HEK293T (cell line): ENCODE measurements at regions not wholly inside any gene's neighbourhood (a gene's known extent, or its start where the extent isn't known, plus 50 kb on each side); places are given as distances from the start of the nearest gene placed in this dataset.

ENCODE experiments used
- CTCF ChIA-PET: fragments of 350-600 bp; formaldehyde crosslinking; extraction: SDS; loops from one replicate; lab custom pipeline; 2021; ENCODE audit warnings: antibody characterized with exemption, inconsistent platforms; lab: Yijun Ruan, JAX
- POLR2A ChIA-PET: fragments of 350-600 bp; formaldehyde crosslinking; extraction: SDS; loops from one replicate; lab custom pipeline; 2020; ENCODE audit warnings: antibody characterized with exemption, inconsistent platforms; lab: Yijun Ruan, JAX
- DNase-seq: peaks from one replicate; pipeline ENCODE4 v3.0.0; 2012; ENCODE audit warnings: mixed read lengths; ENCODE audit errors: extremely low spot score
- ARNT ChIP-seq: fragments of 450-650 bp; IDR thresholded peaks from 2 replicates; pipeline ENCODE4 v1.6.1; 2017; ENCODE audit warnings: mild to moderate bottlenecking
- BHLHE40 ChIP-seq: fragments of 450-650 bp; IDR thresholded peaks from 2 replicates; pipeline ENCODE4 v1.6.1; 2016; ENCODE audit warnings: mild to moderate bottlenecking, moderate library complexity, borderline replicate concordance
- CTBP1 ChIP-seq: fragments of 450-650 bp; IDR thresholded peaks from 2 replicates; pipeline ENCODE4 v1.6.1; 2016; ENCODE audit warnings: borderline replicate concordance
- ELF4 ChIP-seq: fragments of 450-650 bp; IDR thresholded peaks from 2 replicates; pipeline ENCODE4 v1.6.1; 2017; ENCODE audit warnings: antibody characterized with exemption
- FOXA1 ChIP-seq: fragments of 450-650 bp; IDR thresholded peaks from 2 replicates; pipeline ENCODE4 v1.6.1; 2016; ENCODE audit warnings: mild to moderate bottlenecking
- FOXK2 ChIP-seq: fragments of 450-650 bp; IDR thresholded peaks from 2 replicates; pipeline ENCODE4 v1.6.1; 2016; ENCODE audit warnings: mild to moderate bottlenecking
- FOXM1 ChIP-seq: fragments of 450-650 bp; IDR thresholded peaks from 2 replicates; pipeline ENCODE4 v1.6.1; 2017; ENCODE audit warnings: mild to moderate bottlenecking, borderline replicate concordance
- HDGF ChIP-seq: fragments of 450-650 bp; IDR thresholded peaks from 2 replicates; pipeline ENCODE4 v1.6.1; 2017; ENCODE audit warnings: antibody characterized with exemption, borderline replicate concordance
- L3MBTL2 ChIP-seq: fragments of 450-650 bp; conservative IDR thresholded peaks from 2 replicates; pipeline ENCODE4 v1.6.1; 2016; ENCODE audit warnings: mild to moderate bottlenecking
- LEF1 ChIP-seq: fragments of 450-650 bp; IDR thresholded peaks from 2 replicates; pipeline ENCODE4 v1.6.1; 2017; ENCODE audit warnings: mild to moderate bottlenecking, borderline replicate concordance
- NFRKB ChIP-seq: fragments of 450-650 bp; IDR thresholded peaks from 2 replicates; pipeline ENCODE4 v1.6.1; 2016; ENCODE audit warnings: mild to moderate bottlenecking, moderate library complexity
- PKNOX1 ChIP-seq: fragments of 450-650 bp; IDR thresholded peaks from 2 replicates; pipeline ENCODE4 v1.6.1; 2016
- SP1 ChIP-seq: fragments of 450-650 bp; IDR thresholded peaks from 2 replicates; pipeline ENCODE4 v1.6.1; 2017
- SUZ12 ChIP-seq: fragments of 450-650 bp; IDR thresholded peaks from 2 replicates; pipeline ENCODE4 v1.6.1; 2016; ENCODE audit warnings: mild to moderate bottlenecking
- TARDBP ChIP-seq: fragments of 450-650 bp; IDR thresholded peaks from 2 replicates; pipeline ENCODE4 v1.6.1; 2016
- ZNF384 ChIP-seq: fragments of 450-650 bp; IDR thresholded peaks from 2 replicates; pipeline ENCODE4 v1.6.1; 2016

GRCh38 chr9:84482607-84483006 lies 142.0 kb upstream of the SLC28A3 start:
- TF ChIP-seq TARDBP (no peak), L3MBTL2 (no peak), HDGF (no peak), SUZ12 (no peak), CTBP1 (no peak), FOXM1 (no peak), ELF4 (no peak), LEF1 (no peak), FOXA1 (no peak), PKNOX1 (no peak), ZNF384 (no peak), BHLHE40 (no peak), SP1 (no peak), FOXK2 (no peak), NFRKB (no peak), ARNT (no peak)

GRCh38 chr9:84484172-84484571 lies 143.6 kb upstream of the SLC28A3 start:
- DNase-seq: no peak
- TF ChIP-seq HDGF (no peak), NFRKB (no peak), LEF1 (no peak), ARNT (no peak), ELF4 (no peak), L3MBTL2 (no peak), ZNF384 (no peak), FOXM1 (no peak), TARDBP (no peak), PKNOX1 (no peak), CTBP1 (no peak), FOXK2 (no peak), FOXA1 (no peak)
- CTCF ChIA-PET: no interaction called here
- POLR2A ChIA-PET: no interaction called here

More at GRCh38 chr9:84482607-84483006, 142.0 kb upstream of the SLC28A3 start:
- ChIA-PET POLR2A (no interaction called here), CTCF (no interaction called here)
- no peak for DNase-seq

DNA sequence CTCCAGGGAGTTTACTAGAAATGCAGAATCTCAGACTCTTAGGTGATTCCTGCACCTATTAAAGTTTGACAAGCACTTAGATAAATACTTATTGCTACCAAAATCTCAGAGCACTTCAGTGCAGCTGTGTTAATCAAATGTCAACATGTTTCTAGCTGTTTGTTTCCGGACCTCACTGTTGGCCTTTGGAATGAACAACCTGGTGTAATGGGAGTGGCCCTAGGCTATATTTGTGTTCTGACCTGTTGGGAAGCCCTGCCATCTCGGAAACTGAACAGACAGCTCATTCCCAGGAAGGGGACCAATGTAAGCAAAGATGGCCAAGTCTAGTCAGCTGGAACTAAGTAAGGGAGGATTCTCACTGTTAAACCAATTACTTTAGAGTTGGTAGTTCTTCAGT lies 145.0 kb upstream of the SLC28A3 start:
- DNase-seq: no peak

GRCh38 chr9:84486663-84487062 lies 146.1 kb upstream of the SLC28A3 start:
- DNase-seq: no peak
- CTCF ChIA-PET: no interaction called here
- no peak for TF ChIP-seq ELF4
- TF ChIP-seq FOXK2: no peak
- TF ChIP-seq NFRKB: no peak
- TF ChIP-seq LEF1: no peak
- no peak for TF ChIP-seq TARDBP
- TF ChIP-seq FOXA1: no peak
- POLR2A ChIA-PET: no interaction called here

More for the DNA sequence above, 145.0 kb upstream of the SLC28A3 start:
- CTCF ChIA-PET: no interaction called here
- POLR2A ChIA-PET: no interaction called here
- TF ChIP-seq ELF4 (no peak), BHLHE40 (no peak), FOXM1 (no peak), FOXK2 (no peak), NFRKB (no peak), SP1 (no peak), PKNOX1 (no peak), LEF1 (no peak), L3MBTL2 (no peak), ARNT (no peak), FOXA1 (no peak), HDGF (no peak), CTBP1 (no peak), SUZ12 (no peak), TARDBP (no peak), ZNF384 (no peak)

GRCh38 chr9:84490206-84490841 lies 149.8 kb upstream of the SLC28A3 start:
- ChIA-PET CTCF (no interaction called here), POLR2A (no interaction called here)
- DNase-seq: no peak
- no peak for TF ChIP-seq FOXM1
- TF ChIP-seq PKNOX1: no peak
- TF ChIP-seq ELF4: no peak
- no peak for TF ChIP-seq LEF1
- no peak for TF ChIP-seq FOXA1
- no peak for TF ChIP-seq TARDBP
- TF ChIP-seq ZNF384: no peak
- TF ChIP-seq L3MBTL2: no peak
- TF ChIP-seq FOXK2: no peak
- no peak for TF ChIP-seq CTBP1
- no peak for TF ChIP-seq BHLHE40
- TF ChIP-seq SP1: no peak
- no peak for TF ChIP-seq HDGF
- no peak for TF ChIP-seq ARNT
